H1 (cell line): ENCODE measurements at regions not wholly inside any gene's neighbourhood (a gene's known extent, or its start where the extent isn't known, plus 50 kb on each side); places are given as distances from the start of the nearest gene placed in this dataset.

Experiments
- CTCF ChIA-PET: fragments of 300-600 bp; sonication (Branson Sonifier 250); formaldehyde crosslinking; loops from one replicate; lab custom pipeline; 2021; ENCODE audit not compliant: partially characterized antibody; lab: Charles Lee
- POLR2A ChIA-PET: fragments of 300-600 bp; sonication (Branson Sonifier 250); formaldehyde crosslinking; loops from one replicate; lab custom pipeline; 2021; ENCODE audit warnings: inconsistent platforms; ENCODE audit not compliant: partially characterized antibody; lab: Charles Lee
- DNase-seq, 2 experiments: peaks; one replicate each; pipeline versions ENCODE4 v3.0.0 to v3.0.0-alpha.2; 2010 to 2022; ENCODE audit warnings: low spot score in 2 of 2, low read depth in 1 of 2, mixed read lengths in 1 of 2
- FAIRE-seq: peaks from 2 replicates; lab custom pipeline; 2011; peaks lifted over from hg19 to GRCh38; lab: Jason Lieb, UNC
- H2AFZ ChIP-seq: 2 replicates; pipeline ENCODE4 v1.8.1; 2012; ENCODE audit warnings: low read length, inconsistent platforms
- H2AK5ac ChIP-seq: 2 replicates; pipeline ENCODE4 v1.6.1; 2013; ENCODE audit warnings: low read depth, low read length
- H2BK120ac ChIP-seq: replicated peaks from 2 replicates; pipeline ENCODE3; 2013; ENCODE audit warnings: low read depth, low read length, inconsistent platforms
- H2BK12ac ChIP-seq: 2 replicates; pipeline ENCODE4 v1.6.1; 2013; ENCODE audit warnings: low read depth, low read length
- H2BK15ac ChIP-seq: 2 replicates; pipeline ENCODE4 v1.6.1; 2013; ENCODE audit warnings: low read length
- H2BK20ac ChIP-seq: 2 replicates; pipeline ENCODE4 v1.6.1; 2013; ENCODE audit warnings: low read length
- H2BK5ac ChIP-seq: 2 replicates; pipeline ENCODE4 v1.6.1; 2013; ENCODE audit warnings: low read depth, low read length
- H3K14ac ChIP-seq: 2 replicates; pipeline ENCODE4 v1.6.1; 2013; ENCODE audit warnings: inconsistent platforms; ENCODE audit not compliant: insufficient read length
- H3K18ac ChIP-seq: 2 replicates; pipeline ENCODE4 v1.6.1; 2013; ENCODE audit warnings: low read length; ENCODE audit errors: extremely low read depth
- H3K23ac ChIP-seq: 2 replicates; pipeline ENCODE4 v1.6.1; 2013; ENCODE audit warnings: inconsistent platforms; ENCODE audit not compliant: insufficient read length
- H3K23me2 ChIP-seq: 2 replicates; pipeline ENCODE4 v1.6.1; 2013; ENCODE audit warnings: low read depth, low read length
- H3K27ac ChIP-seq: 2 replicates; pipeline ENCODE4 v1.6.1; 2011; ENCODE audit warnings: low read depth, low read length, inconsistent platforms
- H3K27me3 ChIP-seq, 4 experiments: replicated peaks in 1 of 4; 1 replicate in 1 of 4; 2 replicates in 3 of 4; pipeline versions ENCODE4 v1.6.1 to v1.8.1; 2011 to 2013; ENCODE audit warnings: low read length in 3 of 4, mild to moderate bottlenecking in 3 of 4, inconsistent platforms in 2 of 4, mixed read lengths in 2 of 4, moderate library complexity in 1 of 4; ENCODE audit not compliant: control insufficient read depth in 3 of 4, insufficient read depth in 3 of 4; ENCODE audit errors: extremely low read depth in 1 of 4
- H3K36me3 ChIP-seq, 4 experiments: 2 replicates each; pipeline versions ENCODE4 v1.6.1 to v1.8.1; 2011 to 2013; ENCODE audit warnings: mild to moderate bottlenecking in 4 of 4, low read length in 3 of 4, moderate library complexity in 2 of 4, control low read depth in 1 of 4, inconsistent platforms in 1 of 4; ENCODE audit not compliant: insufficient read depth in 4 of 4, control insufficient read depth in 2 of 4
- H3K4ac ChIP-seq: replicated peaks from 2 replicates; pipeline ENCODE3; 2013; ENCODE audit warnings: low read length, low read depth, mixed read lengths, inconsistent platforms; ENCODE audit not compliant: insufficient read length
- H3K4me1 ChIP-seq, 4 experiments: replicated peaks in 1 of 4; 1 replicate in 1 of 4; 2 replicates in 3 of 4; pipeline versions ENCODE4 v1.6.1 to v1.8.1; 2011 to 2013; ENCODE audit warnings: low read length in 3 of 4, inconsistent platforms in 2 of 4, mixed read lengths in 1 of 4; ENCODE audit not compliant: insufficient read depth in 4 of 4, control insufficient read depth in 3 of 4
- H3K4me2 ChIP-seq, 2 experiments: 2 replicates each; pipeline versions ENCODE4 v1.6.1 to v1.8.1; 2011 to 2013; ENCODE audit warnings: low read depth in 2 of 2, low read length in 2 of 2, control low read depth in 1 of 2, inconsistent platforms in 1 of 2, mild to moderate bottlenecking in 1 of 2; ENCODE audit not compliant: insufficient read depth in 1 of 2
- H3K4me3 ChIP-seq, 4 experiments: fragments of 200-600, 300-600 bp in 1 of 4; sonication (generic), shearing (Covaris generic), sonication (Bioruptor Twin) in 1 of 4; 2 replicates each; pipeline versions ENCODE4 v1.5.1 to v1.8.1; 2011 to 2016; ENCODE audit warnings: low read length in 4 of 4, low read depth in 3 of 4, control low read depth in 2 of 4, inconsistent platforms in 2 of 4, mild to moderate bottlenecking in 2 of 4, mixed read lengths in 1 of 4, moderate library complexity in 1 of 4; ENCODE audit not compliant: insufficient read depth in 2 of 4; ENCODE audit errors: extremely low read depth in 1 of 4
- H3K56ac ChIP-seq: replicated peaks from 2 replicates; pipeline ENCODE3; 2013; ENCODE audit warnings: low read depth, mild to moderate bottlenecking, mixed read lengths, low read length, inconsistent platforms; ENCODE audit not compliant: insufficient read length
- H3K79me1 ChIP-seq: 2 replicates; pipeline ENCODE4 v1.6.1; 2013; ENCODE audit warnings: low read depth, low read length, control low read depth
- H3K79me2 ChIP-seq, 2 experiments: 2 replicates each; pipeline versions ENCODE4 v1.6.1 to v1.8.1; 2012 to 2013; ENCODE audit warnings: low read length in 2 of 2, mild to moderate bottlenecking in 2 of 2, inconsistent platforms in 1 of 2; ENCODE audit not compliant: insufficient read depth in 2 of 2, control insufficient read depth in 1 of 2
- H3K9ac ChIP-seq, 4 experiments: replicated peaks in 1 of 4; 1 replicate in 1 of 4; 2 replicates in 3 of 4; pipeline versions ENCODE4 v1.6.1 to v1.8.1; 2011 to 2013; ENCODE audit warnings: low read depth in 3 of 4, low read length in 3 of 4, control low read depth in 2 of 4, mild to moderate bottlenecking in 2 of 4, moderate library complexity in 2 of 4, inconsistent platforms in 1 of 4; ENCODE audit errors: extremely low read depth in 1 of 4
- H3K9me3 ChIP-seq, 2 experiments: 2 replicates each; pipeline versions ENCODE4 v1.6.1 to v1.8.1; 2012 to 2013; ENCODE audit warnings: mild to moderate bottlenecking in 2 of 2, moderate library complexity in 2 of 2, control low read depth in 1 of 2, inconsistent platforms in 1 of 2, low read depth in 1 of 2, low read length in 1 of 2, mixed read lengths in 1 of 2; ENCODE audit not compliant: insufficient read depth in 2 of 2
- H4K20me1 ChIP-seq, 2 experiments: replicated peaks in 1 of 2; 2 replicates each; pipeline versions ENCODE3 to v1.8.1; 2011 to 2013; ENCODE audit warnings: inconsistent platforms in 2 of 2, low read length in 2 of 2, mild to moderate bottlenecking in 1 of 2; ENCODE audit not compliant: insufficient read depth in 2 of 2, control insufficient read depth in 1 of 2
- H4K5ac ChIP-seq: 2 replicates; pipeline ENCODE4 v1.6.1; 2013; ENCODE audit warnings: low read length, low read depth, mixed read lengths, inconsistent platforms; ENCODE audit not compliant: insufficient read length
- H4K8ac ChIP-seq: 2 replicates; pipeline ENCODE4 v1.8.0; 2013; ENCODE audit warnings: mild to moderate bottlenecking, moderate library complexity, low read length, inconsistent platforms; ENCODE audit not compliant: insufficient read depth; ENCODE audit errors: extremely low read depth
- H4K91ac ChIP-seq: replicated peaks from 2 replicates; pipeline ENCODE3; 2013; ENCODE audit warnings: low read length, mixed read lengths, inconsistent platforms; ENCODE audit not compliant: insufficient read length
- BRCA1 ChIP-seq: IDR thresholded peaks from 2 replicates; pipeline ENCODE4 v1.6.1; 2012; ENCODE audit warnings: low read depth, low read length, improper control_type of control experiment
- CBX8 ChIP-seq: fragments of 300-800, 300-1000 bp; sonication (generic); IDR thresholded peaks from 2 replicates; pipeline ENCODE4 v1.7.1; 2016; ENCODE audit warnings: low read depth, low read length, borderline replicate concordance
- CHD1 ChIP-seq: IDR thresholded peaks from 2 replicates; pipeline ENCODE4 v1.6.1; 2012; ENCODE audit warnings: low read depth, low read length, improper control_type of control experiment
- KDM1A ChIP-seq: fragments of 200-600, 300-600 bp; sonication (generic); IDR thresholded peaks from 2 replicates; pipeline ENCODE4 v1.7.1; 2016; ENCODE audit warnings: mild to moderate bottlenecking, low read length, borderline replicate concordance
- NANOG ChIP-seq: IDR thresholded peaks from 2 replicates; pipeline ENCODE4 v1.6.1; 2011; ENCODE audit warnings: low read length, low read depth, mild to moderate bottlenecking, inconsistent platforms; ENCODE audit not compliant: insufficient read depth, poor library complexity, severe bottlenecking
- RNF2 ChIP-seq: fragments of 200-900, 300-1000 bp; sonication (generic); IDR thresholded peaks from 2 replicates; pipeline ENCODE4 v1.7.1; 2016; ENCODE audit warnings: borderline replicate concordance, low read depth, mild to moderate bottlenecking, antibody characterized with exemption, low read length; ENCODE audit not compliant: poor library complexity, severe bottlenecking; ENCODE audit errors: missing control alignments
- SIRT6 ChIP-seq: IDR thresholded peaks from one replicate; pipeline ENCODE4 v1.7.1; 2012; ENCODE audit warnings: low read length, inconsistent platforms
- SIX5 ChIP-seq: IDR thresholded peaks from 2 replicates; pipeline ENCODE4 v1.6.1; 2011; ENCODE audit warnings: mild to moderate bottlenecking, low read depth, low read length
- TAF1 ChIP-seq: IDR thresholded peaks from 2 replicates; pipeline ENCODE4 v1.6.1; 2011; ENCODE audit warnings: mild to moderate bottlenecking, low read depth, low read length
- TAF7 ChIP-seq: optimal IDR thresholded peaks from 2 replicates; pipeline ENCODE3; 2011; ENCODE audit warnings: low read depth, mild to moderate bottlenecking, inconsistent platforms, low read length, moderate library complexity, borderline replicate concordance
- ZNF274 ChIP-seq: IDR thresholded peaks from 2 replicates; pipeline ENCODE4 v1.7.0; 2012; ENCODE audit warnings: low read length, borderline replicate concordance; ENCODE audit errors: extremely low read depth
- WGBS, 2 experiments: shearing (Covaris generic) in 1 of 2; methylation state at CpG; one replicate each; pipeline versions ENCODE4 v1.1.6 to v1.1.7; 2013 to 2015; ENCODE audit warnings: low lambda C conversion rate in 2 of 2, mixed read lengths in 2 of 2, inconsistent platforms in 1 of 2, low coverage in 1 of 2, missing lambda C conversion rate in 1 of 2; ENCODE audit not compliant: insufficient replicate concordance in 2 of 2, insufficient coverage in 1 of 2, insufficient read length in 1 of 2; ENCODE audit errors: extremely low coverage in 1 of 2, missing lambda C conversion rate in 1 of 2; 5-methylcytosine and 5-hydroxymethylcytosine counted together

DNA sequence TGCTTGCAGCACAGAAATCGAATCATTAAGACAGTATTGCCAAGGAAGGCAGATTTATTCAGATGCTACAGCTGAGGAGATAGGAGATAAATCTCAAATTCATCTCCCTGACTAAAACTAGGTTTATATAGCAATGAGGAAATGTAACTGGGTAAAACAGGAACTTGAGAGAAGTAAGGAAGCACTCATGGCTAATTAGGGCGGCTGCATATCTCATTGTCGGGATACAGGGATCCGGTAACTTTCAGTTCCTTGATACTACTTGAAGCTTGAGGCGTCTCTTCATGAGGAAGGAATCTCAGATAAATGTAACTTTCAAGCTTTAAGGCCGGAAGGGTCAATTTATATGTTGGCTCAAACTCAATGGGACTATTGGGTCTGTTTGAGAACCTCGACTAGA lies 129.2 kb upstream of the WDR1 start:
- Histone ChIP-seq H3K14ac (no peak overlapping the region), H2BK12ac (no peak overlapping the region), H2BK5ac (no peak overlapping the region), H3K23ac (no peak overlapping the region), H2BK20ac (no peak overlapping the region), H4K91ac (no peak overlapping the region), H3K4me3 (no peak overlapping the region), H3K9ac (no peak overlapping the region), H4K20me1 (no peaks in the 10 kb centered on the region), H2AK5ac (no peak overlapping the region), H4K8ac (no peak overlapping the region), H3K4ac (no peak overlapping the region), H3K56ac (no peak overlapping the region), H3K4me2 (no peak overlapping the region), H2BK120ac (no peak overlapping the region), H3K23me2 (no peaks in the 10 kb centered on the region), H3K27ac (no peak overlapping the region), H3K4me1 (no peaks in the 10 kb centered on the region)
- CTCF ChIA-PET = interaction anchor here (0.6 kb wide), 1 partner anchor 478 kb away, joined by 3 read pairs; no protein-coding TSS in a partner anchor
- FAIRE-seq (no peak), DNase-seq (no peak)
- POLR2A ChIA-PET = interaction anchor here (1.3 kb wide), 1 partner anchor 62 kb away, joined by 3 read pairs; no protein-coding TSS in a partner anchor
- TF ChIP-seq TAF7 = no peak
- TF ChIP-seq ZNF274 = no peak
- no peak for TF ChIP-seq RNF2
- TF ChIP-seq SIX5 = no peak
- TF ChIP-seq NANOG = no peak
- no peak for TF ChIP-seq CBX8
- no peak for TF ChIP-seq TAF1
- no peak for TF ChIP-seq CHD1
- no peak for TF ChIP-seq KDM1A
- no peak for TF ChIP-seq BRCA1
- TF ChIP-seq SIRT6 = no peak
- TF ChIP-seq, all 59 proteins: peak for 0
- Histone ChIP-seq H3K9me3 (no peaks in the 10 kb centered on the region), H2BK15ac (no peak overlapping the region), H3K79me1 (no peaks in the 10 kb centered on the region), H3K79me2 (no peaks in the 10 kb centered on the region), H3K18ac (no peak overlapping the region), H2AFZ (no peak overlapping the region), H4K5ac (no peak overlapping the region), H3K36me3 (no peaks in the 10 kb centered on the region), H3K27me3 (no peaks in the 10 kb centered on the region)
- 94% methylated on average over 7 of the region's 7 CpGs; no CpG with 5 or more reads in 1 of the 2 experiments for WGBS, 2 experiments
